ENCODE measurements at regions not wholly inside any gene's neighbourhood (a gene's known extent, or its start where the extent isn't known, plus 50 kb on each side); places are given as distances from the start of the nearest gene placed in this dataset.

DNA sequence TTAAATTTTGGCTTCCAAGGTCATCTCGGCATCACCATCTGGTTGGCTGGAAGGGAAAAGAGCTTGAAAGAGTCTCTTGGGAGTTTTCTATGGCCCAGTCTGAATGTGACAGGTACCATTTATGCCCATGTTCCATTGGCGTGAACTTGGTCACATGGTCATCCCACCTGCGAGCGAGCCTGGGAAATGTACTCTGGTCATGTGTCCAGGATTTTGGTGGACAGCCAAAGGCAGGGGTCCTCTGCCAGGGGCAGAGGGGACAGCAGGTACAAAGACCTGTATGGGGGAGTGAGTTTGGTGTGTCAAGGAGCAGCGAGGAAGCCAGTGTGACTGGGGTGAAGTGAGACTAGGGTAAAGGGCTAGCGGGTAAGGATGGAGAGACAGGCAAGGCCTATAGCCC, 112.6 kb downstream of the CDC5L start:
- no peak for DNase-seq (ENCODE audit: low read depth in 4 of 4, low spot score in 1 of 4)

DNA sequence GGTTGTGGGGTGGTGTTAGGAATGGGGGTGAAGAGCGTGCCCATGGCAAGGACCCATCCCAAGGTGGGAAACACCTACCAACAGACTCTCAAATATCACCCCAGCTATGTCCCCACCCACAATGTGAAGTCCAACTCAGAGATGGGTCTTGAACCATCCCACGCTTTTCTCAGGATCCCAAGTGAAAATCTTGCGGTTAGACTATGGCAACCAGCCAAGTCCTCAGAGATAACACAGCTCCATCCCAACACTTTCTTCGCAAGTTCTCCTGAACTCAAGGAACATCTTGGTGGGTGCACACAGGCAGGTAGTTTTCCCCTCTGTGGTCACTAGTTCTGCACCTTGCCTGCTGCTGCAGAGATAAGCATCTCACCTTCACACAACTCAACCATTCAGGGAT, 116.0 kb downstream of the CDC5L start:
- DNase-seq (ENCODE audit: low read depth in 4 of 4, low spot score in 1 of 4), result no peak

GRCh38 chr6:44504301-44504791, 116.8 kb downstream of the CDC5L start:
- DNase-seq (ENCODE audit: low read depth in 4 of 4, low spot score in 1 of 4), result no peak

DNA sequence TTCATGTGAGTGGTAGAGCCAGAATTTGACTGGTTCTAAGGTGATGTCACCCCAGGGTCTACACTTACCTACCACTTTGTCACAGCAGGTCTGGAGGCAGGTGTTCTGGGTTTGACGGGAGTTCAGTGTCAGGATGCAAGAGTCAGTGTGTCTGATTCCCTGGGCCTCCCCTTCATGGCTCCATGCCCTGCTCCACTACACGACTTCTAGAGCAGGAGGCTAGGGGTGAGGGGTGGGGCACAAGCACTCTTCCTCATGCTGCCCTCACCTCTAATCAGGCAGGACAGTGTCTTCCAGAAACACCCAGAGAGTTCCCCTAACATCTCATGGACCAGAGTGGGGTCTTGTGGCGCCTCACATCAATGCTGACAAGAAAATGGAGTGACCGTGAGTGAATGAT, 118.2 kb downstream of the CDC5L start:
- DNase-seq (ENCODE audit: low read depth in 4 of 4, low spot score in 1 of 4), result no peak

- DNase-seq (ENCODE audit: low read depth in 4 of 4, low spot score in 1 of 4), result no peak
Observed at GRCh38 chr6:44507014-44507413, 119.5 kb downstream of the CDC5L start.

DNA sequence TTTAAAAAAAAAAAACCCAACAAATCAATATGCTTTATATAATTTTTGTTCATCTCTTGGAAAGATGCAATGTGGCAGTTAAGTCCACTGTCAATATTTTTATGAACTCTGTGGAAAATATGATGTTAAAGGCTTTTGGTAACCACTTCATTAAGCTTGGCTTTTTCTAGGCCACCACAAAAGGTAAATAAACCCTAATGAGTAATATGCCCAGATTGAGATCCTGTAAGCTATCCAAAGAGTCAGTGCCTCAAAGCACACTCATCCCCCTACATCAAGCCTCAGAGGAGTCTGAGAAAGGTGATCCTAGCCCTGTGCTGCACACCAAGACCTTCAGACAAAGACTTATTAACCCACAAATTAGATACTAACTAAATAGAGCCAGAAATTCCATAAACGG, 121.1 kb downstream of the CDC5L start:
- no peak for DNase-seq (ENCODE audit: low read depth in 4 of 4, low spot score in 1 of 4)

DNA sequence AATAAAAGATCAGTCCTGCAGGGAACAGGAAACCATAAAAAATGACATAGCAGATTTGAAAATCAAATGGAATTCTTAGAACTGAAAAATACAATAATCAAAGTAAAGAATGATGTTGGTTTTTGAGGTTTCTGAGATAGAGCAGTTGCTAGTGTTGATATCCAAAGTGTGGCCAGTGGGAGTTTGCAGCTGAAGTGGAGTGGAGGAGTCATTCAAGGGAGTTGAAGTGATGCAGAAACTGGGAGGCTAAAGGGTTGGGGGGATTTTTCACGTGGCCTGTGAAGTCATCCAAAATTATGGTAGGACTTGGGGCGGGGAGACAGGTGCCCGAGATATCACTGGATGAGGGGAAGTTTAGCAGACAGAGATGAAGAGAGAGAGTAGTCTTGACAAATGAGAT, 123.6 kb downstream of the CDC5L start:
- DNase-seq (ENCODE audit: low read depth in 4 of 4, low spot score in 1 of 4), result no peak

- DNase-seq (ENCODE audit: low read depth in 4 of 4, low spot score in 1 of 4), result no peak
Observed at GRCh38 chr6:44512868-44513741, 125.6 kb downstream of the CDC5L start.

DNA sequence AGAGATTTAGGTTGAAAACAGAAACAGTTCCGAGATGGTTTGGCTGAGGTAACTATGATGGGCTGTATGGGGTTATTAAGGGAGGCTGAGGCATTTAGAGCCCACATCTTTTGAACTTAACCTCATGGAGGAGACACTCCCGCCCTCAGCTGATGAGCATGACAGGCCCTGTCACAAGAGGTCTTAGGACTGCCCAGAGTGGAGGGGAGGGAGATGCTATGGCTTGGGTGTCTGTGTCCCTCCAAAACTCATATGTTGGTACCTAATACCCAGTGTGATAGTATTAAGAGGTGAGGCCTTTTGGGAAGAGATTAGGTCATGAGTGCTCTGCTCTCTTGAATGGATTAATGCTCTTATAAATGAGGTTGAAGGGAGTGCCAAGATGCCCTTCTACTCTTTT, 126.6 kb downstream of the CDC5L start:
- DNase-seq (ENCODE audit: low read depth in 4 of 4, low spot score in 1 of 4), result no peak

GRCh38 chr6:44514576-44515193, 127.2 kb downstream of the CDC5L start:
- DNase-seq (ENCODE audit: low read depth in 4 of 4, low spot score in 1 of 4), result no peak

GRCh38 chr6:44522871-44523270, 135.4 kb downstream of the CDC5L start:
- no peak for DNase-seq (ENCODE audit: low read depth in 4 of 4, low spot score in 1 of 4)

DNA sequence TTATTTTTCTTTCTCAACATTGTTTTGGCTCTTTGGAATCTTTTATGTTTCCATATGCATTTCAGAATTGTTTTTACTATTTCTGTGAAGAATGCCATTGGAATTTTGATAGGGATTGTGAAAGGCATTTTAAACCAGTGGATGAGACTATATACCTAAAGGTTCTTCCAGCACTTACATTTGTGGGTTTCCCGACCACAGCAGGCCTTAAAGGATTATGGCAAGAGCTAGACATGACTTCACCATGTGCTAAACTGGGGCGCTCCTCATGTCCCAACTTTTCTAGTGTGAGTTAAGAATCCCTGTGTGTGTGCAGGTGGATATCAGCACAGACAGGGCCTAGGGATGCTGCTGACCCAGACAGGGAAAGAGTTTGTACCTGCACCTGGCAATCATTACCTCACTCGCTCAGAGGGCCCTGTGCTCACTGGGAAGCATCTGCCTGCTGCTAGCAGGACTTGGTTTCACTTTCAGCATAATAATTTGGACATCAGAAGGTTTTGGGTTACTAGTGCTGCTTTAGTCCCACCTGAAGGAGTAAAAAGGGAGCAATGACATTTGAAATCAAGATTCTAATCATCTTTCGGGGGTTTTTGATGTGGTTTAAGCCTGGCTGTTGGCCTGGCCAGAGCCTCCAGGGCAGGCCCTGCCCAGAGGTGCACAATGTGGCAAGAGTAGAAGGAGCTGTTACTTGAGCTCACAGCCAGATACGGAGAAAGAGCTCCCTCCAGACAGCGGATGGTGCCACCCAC, 137.1 kb downstream of the CDC5L start:
- DNase-seq (ENCODE audit: low read depth in 4 of 4, low spot score in 1 of 4), result no peak

DNA sequence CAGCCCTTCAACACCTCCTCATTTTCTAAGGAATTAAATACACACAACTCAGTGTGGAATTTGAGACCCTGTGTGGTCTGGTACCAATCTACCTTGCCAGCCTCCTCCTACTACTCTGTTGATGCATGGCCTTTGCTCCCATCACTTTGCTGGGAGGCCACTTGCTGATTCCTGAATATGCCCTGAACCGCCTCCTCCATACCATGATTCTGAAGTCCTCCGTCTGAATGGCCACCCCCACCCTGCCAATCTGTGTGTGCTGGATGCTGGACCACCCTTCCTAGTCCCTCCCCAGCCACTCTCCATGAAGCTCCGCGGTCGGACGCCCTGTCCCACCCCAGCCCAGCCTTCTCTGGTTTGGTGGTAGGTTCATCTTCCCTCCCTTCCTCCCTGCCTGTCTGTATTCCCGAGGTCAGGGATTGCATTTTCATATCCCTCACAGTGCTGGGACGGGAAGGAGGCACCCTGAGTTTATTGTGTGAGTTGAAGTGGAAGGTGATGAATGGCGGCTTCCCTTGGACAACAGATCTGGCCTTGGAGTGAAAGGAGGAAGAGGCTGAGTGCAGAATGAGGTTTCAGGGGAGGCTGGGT, 138.3 kb downstream of the CDC5L start:
- no peak for DNase-seq (ENCODE audit: low read depth in 4 of 4, low spot score in 1 of 4)

DNA sequence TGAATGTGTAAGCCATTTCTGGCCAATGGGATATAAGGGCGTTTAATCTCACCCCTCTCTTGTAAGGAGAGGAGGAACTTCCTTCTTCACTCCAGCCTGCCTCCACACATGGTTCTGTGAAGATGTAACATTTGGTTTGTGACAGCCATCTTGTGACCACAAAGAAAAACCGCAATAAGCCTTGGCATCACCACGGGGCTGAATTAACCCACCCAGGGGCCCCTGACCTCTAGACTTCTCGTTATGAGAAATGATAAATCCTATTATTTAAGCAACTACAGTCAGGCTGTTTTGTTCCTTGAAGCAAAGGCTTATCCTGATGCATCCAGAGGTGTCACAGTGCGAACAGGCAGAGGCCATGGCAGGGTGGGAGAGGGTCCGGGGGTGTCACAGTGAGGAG, 139.7 kb downstream of the CDC5L start:
- no peak for DNase-seq (ENCODE audit: low read depth in 4 of 4, low spot score in 1 of 4)

DNA sequence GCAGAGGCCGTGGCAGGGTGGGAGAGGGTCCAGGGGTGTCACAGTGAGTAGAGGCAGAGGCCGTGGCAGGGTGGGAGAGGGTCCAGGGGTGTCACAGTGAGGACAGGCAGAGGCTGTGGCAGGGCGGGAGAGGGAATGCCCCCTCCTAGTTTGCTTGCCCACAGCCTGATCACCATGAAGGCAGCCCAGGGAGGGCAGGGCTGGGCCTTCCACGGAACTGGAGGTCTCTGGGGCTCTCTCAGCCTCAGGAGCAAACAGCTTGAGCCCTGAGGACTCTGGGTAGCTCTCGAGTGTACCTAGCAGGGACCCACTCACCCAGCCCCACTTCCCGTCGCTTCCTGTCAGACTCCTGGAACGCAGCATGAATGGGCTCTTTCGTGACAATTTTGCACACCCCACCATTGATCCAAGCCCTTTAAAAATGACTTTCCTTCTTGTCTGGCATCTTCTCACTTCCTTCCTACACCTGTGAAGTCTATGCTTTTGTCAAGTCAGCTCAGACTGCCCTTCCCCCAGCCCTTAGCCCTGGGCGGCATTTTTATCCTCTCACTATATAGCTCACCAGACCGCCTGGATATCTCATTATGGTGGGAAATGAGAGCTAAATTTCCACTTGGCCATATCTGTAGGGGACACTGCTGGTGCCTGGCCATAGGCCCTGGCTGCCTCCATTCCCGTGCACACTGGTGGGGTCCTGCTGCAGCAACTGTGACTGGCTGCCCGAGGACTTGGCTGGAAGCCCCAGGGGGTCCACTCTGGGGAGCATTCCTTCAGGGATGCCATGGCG, 140.3 kb downstream of the CDC5L start:
- no peak for DNase-seq (ENCODE audit: low read depth in 4 of 4, low spot score in 1 of 4)

DNA sequence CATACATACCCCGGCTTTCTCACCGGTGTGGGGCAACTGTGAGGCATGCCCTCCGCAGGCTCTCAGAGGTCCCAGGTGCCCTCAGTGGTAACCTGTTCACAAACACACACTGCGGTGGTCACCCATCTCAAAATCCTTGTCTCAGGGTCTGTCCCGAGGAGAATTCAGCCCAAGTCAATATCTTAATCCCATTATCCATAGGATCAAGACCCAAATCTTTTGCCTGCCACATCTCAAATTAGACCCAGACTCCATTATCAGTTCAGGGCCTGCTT, 140.8 kb downstream of the CDC5L start:
- DNase-seq (ENCODE audit: low read depth in 4 of 4, low spot score in 1 of 4), result no peak

DNA sequence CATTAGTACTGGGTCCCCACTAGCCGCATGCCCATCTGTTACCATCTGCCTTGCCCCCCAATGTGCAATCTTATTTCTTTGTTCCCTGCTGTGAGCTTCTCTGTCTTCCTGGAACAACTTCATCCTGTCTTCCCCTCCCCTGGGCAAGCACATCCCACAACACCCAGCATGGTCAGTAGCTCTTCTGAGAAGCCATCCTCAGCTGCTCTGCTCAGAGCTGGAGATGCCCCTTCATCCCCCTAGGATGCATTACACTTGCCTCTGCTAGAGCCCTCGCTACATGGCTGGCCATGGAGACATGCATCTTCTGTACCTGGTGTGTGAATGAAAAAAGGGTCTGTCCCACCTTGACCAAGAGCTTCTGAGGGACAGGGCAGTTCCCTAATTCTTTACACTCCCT, 141.2 kb downstream of the CDC5L start:
- DNase-seq (ENCODE audit: low read depth in 4 of 4, low spot score in 1 of 4), result no peak

- no peak for DNase-seq (ENCODE audit: low read depth in 4 of 4, low spot score in 1 of 4)
Observed at GRCh38 chr6:44529146-44529905, 141.8 kb downstream of the CDC5L start.

- DNase-seq (ENCODE audit: low read depth in 4 of 4, low spot score in 1 of 4), result no peak
Observed at GRCh38 chr6:44530209-44530909, 142.9 kb downstream of the CDC5L start.

GRCh38 chr6:44530910-44531234, 143.4 kb downstream of the CDC5L start:
- DNase-seq (ENCODE audit: low read depth in 4 of 4, low spot score in 1 of 4), result no peak

Measured in stimulated activated CD4-positive, alpha-beta T cell treated with anti-CD3 and anti-CD28 coated beads, Interleukin-1b, Interleukin-23, amount 100 ng/mL, for 24 hours (primary cell).